Lower lobe of right lung (tissue), 2 donors: ENCODE measurements at regions not wholly inside any gene's neighbourhood (a gene's known extent, or its start where the extent isn't known, plus 50 kb on each side); places are given as distances from the start of the nearest gene placed in this dataset.

Experiments used
- ATAC-seq, 2 donors: fragments of 200-7000 bp; cut with Tn5 transposase; one replicate each; pipeline ENCODE4 v1.9.1; 2020 to 2022; ENCODE audit warnings: mild to moderate bottlenecking in 2 of 2, moderate library complexity in 2 of 2
- DNase-seq: peaks from one replicate; pipeline ENCODE4 v3.0.0-alpha.2; 2020
- H3K27ac ChIP-seq: fragments of 200-600 bp; one replicate; pipeline ENCODE4 v1.8.0; 2022
- H3K27me3 ChIP-seq: fragments of 200-600 bp; one replicate; pipeline ENCODE4 v1.8.0; 2022; ENCODE audit warnings: low read depth
- H3K36me3 ChIP-seq: fragments of 200-600 bp; one replicate; pipeline ENCODE4 v1.8.0; 2022; ENCODE audit warnings: mild to moderate bottlenecking
- H3K4me1 ChIP-seq: fragments of 200-600 bp; one replicate; pipeline ENCODE4 v1.8.0; 2022
- H3K4me3 ChIP-seq: fragments of 200-600 bp; one replicate; pipeline ENCODE4 v1.8.0; 2022; ENCODE audit warnings: mild to moderate bottlenecking
- H3K9me3 ChIP-seq: fragments of 200-600 bp; one replicate; pipeline ENCODE4 v1.8.0; 2022
- intact Hi-C: fragments of 100-400 bp; cut with DNase I; formaldehyde crosslinking; loops from one replicate; pipeline ENCODE4 v1.11.0; 2022
- TF ChIP-seq, protein P1 (sequence below): fragments of 200-600 bp; IDR thresholded peaks from one replicate; pipeline ENCODE4 v1.8.0; 2022; ENCODE audit warnings: antibody characterized with exemption, mild to moderate bottlenecking
- donor health status: DM: no; HTN: yes; CAD: no; lungs with severe emphysema.

DNA sequence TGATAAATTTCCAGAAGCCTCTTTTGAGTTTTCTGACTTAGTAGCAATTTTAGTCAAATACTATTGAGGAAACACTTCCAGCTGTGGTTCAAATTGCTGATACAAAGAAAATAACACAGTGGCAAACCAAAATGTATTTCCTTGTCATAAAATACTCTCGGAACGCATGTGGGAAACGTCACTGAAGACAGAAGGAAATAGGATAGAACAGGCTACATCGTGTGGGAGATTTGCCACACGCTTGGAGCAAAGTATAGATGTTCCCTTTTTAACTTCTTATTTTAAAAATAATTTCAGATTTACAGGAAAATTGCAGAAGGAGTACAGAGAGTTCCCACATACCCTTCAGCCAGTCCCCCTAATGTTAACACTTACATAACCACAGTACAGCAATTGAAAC is 88.8 kb downstream of the ING1 start:
- Histone ChIP-seq H3K4me1 (peaks cover 4% of the 10 kb centered on the region), H3K9me3 (no peaks in the 10 kb centered on the region), H3K4me3 (no peak overlapping the region), H3K27ac (no peak overlapping the region), H3K36me3 (no peaks in the 10 kb centered on the region), H3K27me3 (peaks cover 13% of the 10 kb centered on the region)
- no peak for DNase-seq
- intact Hi-C loops: no loop called here
- TF ChIP-seq, protein P1, sequence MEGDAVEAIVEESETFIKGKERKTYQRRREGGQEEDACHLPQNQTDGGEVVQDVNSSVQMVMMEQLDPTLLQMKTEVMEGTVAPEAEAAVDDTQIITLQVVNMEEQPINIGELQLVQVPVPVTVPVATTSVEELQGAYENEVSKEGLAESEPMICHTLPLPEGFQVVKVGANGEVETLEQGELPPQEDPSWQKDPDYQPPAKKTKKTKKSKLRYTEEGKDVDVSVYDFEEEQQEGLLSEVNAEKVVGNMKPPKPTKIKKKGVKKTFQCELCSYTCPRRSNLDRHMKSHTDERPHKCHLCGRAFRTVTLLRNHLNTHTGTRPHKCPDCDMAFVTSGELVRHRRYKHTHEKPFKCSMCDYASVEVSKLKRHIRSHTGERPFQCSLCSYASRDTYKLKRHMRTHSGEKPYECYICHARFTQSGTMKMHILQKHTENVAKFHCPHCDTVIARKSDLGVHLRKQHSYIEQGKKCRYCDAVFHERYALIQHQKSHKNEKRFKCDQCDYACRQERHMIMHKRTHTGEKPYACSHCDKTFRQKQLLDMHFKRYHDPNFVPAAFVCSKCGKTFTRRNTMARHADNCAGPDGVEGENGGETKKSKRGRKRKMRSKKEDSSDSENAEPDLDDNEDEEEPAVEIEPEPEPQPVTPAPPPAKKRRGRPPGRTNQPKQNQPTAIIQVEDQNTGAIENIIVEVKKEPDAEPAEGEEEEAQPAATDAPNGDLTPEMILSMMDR: no peak
- ATAC-seq: no peak

DNA sequence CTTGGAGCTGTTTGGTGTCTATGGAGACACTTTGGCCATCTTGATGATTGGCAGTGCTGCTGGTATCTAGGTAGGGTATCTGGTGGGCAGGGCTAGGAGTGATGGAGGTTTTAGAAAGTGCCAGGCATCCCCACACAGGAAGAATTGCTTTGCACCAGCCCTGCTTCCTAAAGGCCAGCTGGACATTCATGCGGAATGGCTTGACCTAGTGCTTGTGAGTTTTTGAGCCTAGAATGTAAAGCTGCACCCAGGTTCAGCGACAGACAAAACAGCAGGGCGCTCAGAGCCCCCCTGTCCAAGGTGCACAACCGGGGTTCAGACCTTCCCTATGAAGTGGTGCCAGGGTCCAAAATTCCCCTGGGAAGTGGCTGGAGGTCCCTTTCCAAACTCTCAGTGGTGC is 93.1 kb downstream of the ING1 start:
- H3K9me3 ChIP-seq: no peaks in the 10 kb centered on the region
- TF ChIP-seq, protein P1: no peak
- H3K27ac ChIP-seq: no peak overlapping the region
- ATAC-seq (no peak), DNase-seq (no peak)
- H3K4me3 ChIP-seq: no peak overlapping the region
- intact Hi-C loops: no loop called here
- H3K4me1 ChIP-seq: peaks cover 3% of the 10 kb centered on the region
- H3K27me3 ChIP-seq: peaks cover 42% of the 10 kb centered on the region
- no peaks in the 10 kb centered on the region for H3K36me3 ChIP-seq

DNA sequence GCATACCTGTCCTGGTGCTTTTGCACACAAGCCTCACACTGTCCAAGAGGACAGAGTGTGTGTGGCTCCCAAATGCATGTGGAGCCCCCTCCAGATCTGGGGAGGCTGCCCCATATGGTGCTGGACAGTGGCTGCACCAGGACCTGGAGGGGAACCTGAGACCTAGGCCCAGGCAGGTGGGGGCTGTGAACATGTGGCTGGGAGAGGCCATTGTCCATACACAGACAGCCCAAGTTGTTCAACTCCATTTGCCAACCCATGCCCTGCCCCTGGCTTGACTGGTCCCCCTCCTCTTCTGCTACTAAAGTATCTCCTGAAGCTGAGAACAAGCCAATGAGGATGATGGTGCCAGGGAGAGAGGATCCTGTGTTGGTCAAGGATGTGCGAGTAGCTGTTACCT is 94.0 kb downstream of the ING1 start:
- DNase-seq (no peak), ATAC-seq (peak in 1 of 2 donors; percentile 41)
- no peak overlapping the region for H3K27ac ChIP-seq
- H3K9me3 ChIP-seq: no peaks in the 10 kb centered on the region
- TF ChIP-seq, protein P1: no peak
- peaks cover 51% of the 10 kb centered on the region for H3K27me3 ChIP-seq
- peaks cover 12% of the 10 kb centered on the region for H3K4me1 ChIP-seq
- intact Hi-C loops: no loop called here
- H3K36me3 ChIP-seq: no peaks in the 10 kb centered on the region
- no peak overlapping the region for H3K4me3 ChIP-seq

DNA sequence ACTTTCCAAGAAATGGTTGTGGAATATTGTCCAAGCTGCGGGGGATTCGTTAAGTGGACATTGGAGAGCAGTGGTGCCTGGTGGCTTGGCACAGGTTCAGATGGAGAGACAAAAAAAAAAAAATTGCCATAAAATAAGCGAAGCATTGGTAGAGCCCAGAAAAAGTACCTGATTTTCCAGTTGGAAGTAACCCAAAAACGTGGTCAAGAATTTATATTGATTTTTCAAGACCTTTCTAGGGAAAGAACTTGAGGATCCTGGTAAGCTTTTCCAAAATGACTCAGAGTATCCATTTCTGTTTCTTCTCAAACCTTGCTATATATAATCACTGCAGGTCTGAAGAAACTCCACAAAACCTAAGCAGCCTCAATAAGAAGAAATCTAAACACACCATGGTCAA is 94.6 kb downstream of the ING1 start:
- Histone ChIP-seq H3K9me3 (no peaks in the 10 kb centered on the region), H3K27ac (no peak overlapping the region), H3K36me3 (no peaks in the 10 kb centered on the region), H3K4me3 (no peak overlapping the region), H3K4me1 (peaks cover 13% of the 10 kb centered on the region), H3K27me3 (peaks cover 54% of the 10 kb centered on the region)
- TF ChIP-seq, protein P1: no peak
- ATAC-seq (no peak), DNase-seq (no peak)
- intact Hi-C loops: no loop called here

DNA sequence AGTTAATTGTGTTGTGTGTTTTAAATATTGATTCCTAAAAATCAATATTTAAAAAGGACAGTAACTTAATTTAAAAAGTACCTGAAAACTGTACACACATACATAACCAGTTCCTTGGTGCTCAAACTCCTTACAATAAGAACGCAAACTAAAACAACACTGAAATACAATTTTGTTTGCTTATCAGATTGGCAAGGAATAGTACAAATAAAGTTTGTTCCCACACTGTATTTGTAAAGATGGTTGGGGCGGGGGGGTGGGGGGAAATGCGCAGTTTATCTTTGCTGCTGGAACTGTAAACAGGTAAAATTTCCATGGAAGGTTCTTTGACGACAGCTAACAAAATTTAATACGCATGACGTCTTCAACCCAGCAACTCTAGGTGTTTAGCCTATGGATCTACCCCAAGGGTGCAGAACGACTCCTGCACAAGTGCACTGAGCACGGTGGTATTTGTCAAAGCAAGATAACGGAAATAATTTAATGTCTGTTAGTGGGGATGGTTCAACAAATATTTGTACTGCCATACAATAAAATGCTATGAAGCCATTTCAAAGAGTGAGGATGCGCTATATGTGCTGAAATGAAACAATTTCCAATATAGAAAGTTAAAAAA is 96.5 kb downstream of the ING1 start:
- intact Hi-C loops: no loop called here
- Histone ChIP-seq H3K36me3 (no peaks in the 10 kb centered on the region), H3K4me1 (peaks cover 13% of the 10 kb centered on the region), H3K4me3 (no peak overlapping the region), H3K9me3 (no peaks in the 10 kb centered on the region), H3K27me3 (peaks cover 54% of the 10 kb centered on the region), H3K27ac (no peak overlapping the region)
- DNase-seq (no peak), ATAC-seq (no peak)
- TF ChIP-seq, protein P1: no peak
